ENCODE measurements at regions not wholly inside any gene's neighbourhood (a gene's known extent, or its start where the extent isn't known, plus 50 kb on each side); places are given as distances from the start of the nearest gene placed in this dataset.

GRCh38 chr10:106082865-106083264, 1081.6 kb downstream of the SORCS1 start:
- no peaks in the 10 kb centered on the region for H4K20me1 ChIP-seq (ENCODE audit: insufficient read depth, low read length)
- H3K27ac ChIP-seq (ENCODE audit: low read length), result no peak overlapping the region
- no peak overlapping the region for H3K4me2 ChIP-seq (ENCODE audit: low read length)
- no peak overlapping the region for H3K9ac ChIP-seq (ENCODE audit: low read length)
- H2AFZ ChIP-seq (ENCODE audit: low read depth, low read length), result no peak overlapping the region
- no peaks in the 10 kb centered on the region for H3K79me2 ChIP-seq (ENCODE audit: low read length)
- no peak overlapping the region for H3K4me3 ChIP-seq (ENCODE audit: low read length)
- no peaks in the 10 kb centered on the region for H3K9me3 ChIP-seq (ENCODE audit: insufficient read depth, low read length)
- no peaks in the 10 kb centered on the region for H3K27me3 ChIP-seq (ENCODE audit: low read depth, low read length)
- H3K4me1 ChIP-seq (ENCODE audit: low read length), result no peaks in the 10 kb centered on the region
- no peak for TF ChIP-seq CTCF (IDR thresholded peaks at IDR 0.05; ENCODE audit: low read depth, low read length)
- TF ChIP-seq EZH2phosphoT487 (IDR thresholded peaks at IDR 0.05; ENCODE audit: low read depth), result no peak
- no peaks in the 10 kb centered on the region for H3K36me3 ChIP-seq (replicated peaks; ENCODE audit: low read depth, low read length)

- Histone ChIP-seq H3K36me3 (replicated peaks; ENCODE audit: low read depth, low read length) (no peaks in the 10 kb centered on the region), H3K9me3 (ENCODE audit: insufficient read depth, low read length) (no peaks in the 10 kb centered on the region), H4K20me1 (ENCODE audit: insufficient read depth, low read length) (no peaks in the 10 kb centered on the region), H3K27me3 (ENCODE audit: low read depth, low read length) (no peaks in the 10 kb centered on the region), H3K4me1 (ENCODE audit: low read length) (no peaks in the 10 kb centered on the region), H3K79me2 (ENCODE audit: low read length) (no peaks in the 10 kb centered on the region), H3K4me3 (ENCODE audit: low read length) (no peak overlapping the region), H3K27ac (ENCODE audit: low read length) (no peak overlapping the region), H3K9ac (ENCODE audit: low read length) (no peak overlapping the region), H3K4me2 (ENCODE audit: low read length) (no peak overlapping the region), H2AFZ (ENCODE audit: low read depth, low read length) (no peak overlapping the region)
- TF ChIP-seq EZH2phosphoT487 (IDR thresholded peaks at IDR 0.05; ENCODE audit: low read depth) (no peak), CTCF (IDR thresholded peaks at IDR 0.05; ENCODE audit: low read depth, low read length) (no peak)
Measured at GRCh38 chr10:106078895-106079576, 1085.5 kb downstream of the SORCS1 start.

GRCh38 chr10:106076496-106076895, 1088.0 kb downstream of the SORCS1 start:
- no peak for TF ChIP-seq CTCF (IDR thresholded peaks at IDR 0.05; ENCODE audit: low read depth, low read length)
- TF ChIP-seq EZH2phosphoT487 (IDR thresholded peaks at IDR 0.05; ENCODE audit: low read depth), result no peak
- H2AFZ ChIP-seq (ENCODE audit: low read depth, low read length), result no peak overlapping the region
- H3K27ac ChIP-seq (ENCODE audit: low read length), result no peak overlapping the region
- no peaks in the 10 kb centered on the region for H4K20me1 ChIP-seq (ENCODE audit: insufficient read depth, low read length)
- H3K27me3 ChIP-seq (ENCODE audit: low read depth, low read length), result no peaks in the 10 kb centered on the region
- H3K9ac ChIP-seq (ENCODE audit: low read length), result no peak overlapping the region
- H3K79me2 ChIP-seq (ENCODE audit: low read length), result no peaks in the 10 kb centered on the region
- H3K4me3 ChIP-seq (ENCODE audit: low read length), result no peak overlapping the region
- H3K4me2 ChIP-seq (ENCODE audit: low read length), result no peak overlapping the region
- no peaks in the 10 kb centered on the region for H3K36me3 ChIP-seq (replicated peaks; ENCODE audit: low read depth, low read length)
- no peaks in the 10 kb centered on the region for H3K9me3 ChIP-seq (ENCODE audit: insufficient read depth, low read length)
- H3K4me1 ChIP-seq (ENCODE audit: low read length), result no peaks in the 10 kb centered on the region

GRCh38 chr10:106053061-106053460, 1111.4 kb downstream of the SORCS1 start:
- Histone ChIP-seq H3K27ac (ENCODE audit: low read length) (no peak overlapping the region), H3K4me3 (ENCODE audit: low read length) (no peak overlapping the region), H3K27me3 (ENCODE audit: low read depth, low read length) (no peaks in the 10 kb centered on the region), H3K4me1 (ENCODE audit: low read length) (no peaks in the 10 kb centered on the region), H2AFZ (ENCODE audit: low read depth, low read length) (no peak overlapping the region), H3K9ac (ENCODE audit: low read length) (no peak overlapping the region), H3K79me2 (ENCODE audit: low read length) (no peaks in the 10 kb centered on the region), H3K4me2 (ENCODE audit: low read length) (no peak overlapping the region), H4K20me1 (ENCODE audit: insufficient read depth, low read length) (no peaks in the 10 kb centered on the region), H3K9me3 (ENCODE audit: insufficient read depth, low read length) (no peaks in the 10 kb centered on the region), H3K36me3 (replicated peaks; ENCODE audit: low read depth, low read length) (no peaks in the 10 kb centered on the region)
- TF ChIP-seq EZH2phosphoT487 (IDR thresholded peaks at IDR 0.05; ENCODE audit: low read depth) (no peak), CTCF (IDR thresholded peaks at IDR 0.05; ENCODE audit: low read depth, low read length) (no peak)

All from OCI-LY3 (cell line).